GM10266 (cell line): ENCODE measurements at regions not wholly inside any gene's neighbourhood (a gene's known extent, or its start where the extent isn't known, plus 50 kb on each side); places are given as distances from the start of the nearest gene placed in this dataset.

Source experiments
- DNase-seq: peaks from one replicate; pipeline ENCODE4 v3.0.0; 2012; ENCODE audit errors: extremely low spot score
- CTCF ChIP-seq: IDR thresholded peaks from 2 replicates; pipeline ENCODE4 v1.5.1; 2012; ENCODE audit warnings: mild to moderate bottlenecking, low read depth; ENCODE audit not compliant: control insufficient read depth, insufficient read depth; ENCODE audit errors: missing control alignments

GRCh38 chr22:47301820-47302475 is 539.5 kb downstream of the TBC1D22A start:
- no peak for DNase-seq
- no peak for TF ChIP-seq CTCF

GRCh38 chr22:47300698-47301405 is 538.4 kb downstream of the TBC1D22A start:
- DNase-seq: no peak
- TF ChIP-seq CTCF: no peak

- DNase-seq: no peak
- TF ChIP-seq CTCF: no peak
Measured at GRCh38 chr22:47299863-47300697, 537.6 kb downstream of the TBC1D22A start.

GRCh38 chr22:47299211-47299862 is 536.9 kb downstream of the TBC1D22A start:
- TF ChIP-seq CTCF: no peak
- no peak for DNase-seq

GRCh38 chr22:47298017-47298785 is 535.8 kb downstream of the TBC1D22A start:
- no peak for TF ChIP-seq CTCF
- DNase-seq: no peak

- no peak for DNase-seq
- TF ChIP-seq CTCF: no peak
Measured at GRCh38 chr22:47297261-47298016, 535.0 kb downstream of the TBC1D22A start.
